GM19395 (cell line): ENCODE measurements at regions not wholly inside any gene's neighbourhood (a gene's known extent, or its start where the extent isn't known, plus 50 kb on each side); places are given as distances from the start of the nearest gene placed in this dataset.

Source experiments
- ATAC-seq: cut with Tn5 transposase; IDR thresholded peaks from one replicate; pipeline ENCODE4 v1.9.1; 2021; ENCODE audit warnings: mild to moderate bottlenecking, moderate library complexity; ENCODE audit not compliant: unreplicated experiment

GRCh38 chr14:65222440-65222858 lies 120.1 kb upstream of the MAX start:
- no peak for ATAC-seq

DNA sequence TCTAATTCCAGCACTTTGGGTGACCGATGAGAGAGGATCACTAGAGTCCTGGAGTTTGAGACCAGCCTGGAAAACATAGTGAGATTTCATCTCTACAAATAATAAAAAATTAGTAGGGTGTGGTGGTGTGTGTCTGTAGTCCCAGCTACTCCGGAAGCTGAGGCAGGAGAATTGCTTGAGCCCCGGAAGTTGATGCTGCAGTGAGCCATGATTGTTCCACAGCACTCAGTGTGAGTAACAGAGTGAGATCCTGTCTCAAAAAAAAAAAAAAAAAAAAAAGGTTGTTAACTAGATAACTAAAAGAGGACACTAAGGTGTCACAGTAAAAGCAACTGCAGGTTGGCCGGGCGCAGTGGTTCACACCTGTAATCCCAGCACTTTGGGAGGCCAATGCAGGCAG lies 121.3 kb upstream of the MAX start:
- ATAC-seq: no peak

DNA sequence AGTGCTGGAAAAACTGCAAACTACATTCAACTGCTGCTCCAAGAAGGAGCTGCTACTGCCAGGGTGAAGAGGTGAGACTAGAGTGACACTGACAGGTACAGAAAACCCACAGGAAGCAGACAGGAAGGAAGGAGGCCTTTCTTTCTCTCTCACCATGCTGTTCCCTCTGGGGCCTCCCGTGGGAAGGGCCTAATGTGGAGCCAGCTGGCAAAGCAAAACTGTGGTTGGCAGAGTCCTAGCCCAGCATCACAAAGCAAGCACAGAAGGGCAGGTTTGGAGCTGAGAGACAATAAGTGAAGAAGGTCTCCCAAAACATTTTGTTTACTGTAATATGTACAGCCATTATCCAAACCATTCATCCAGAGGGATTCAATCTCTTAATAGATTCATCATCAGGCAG lies 122.5 kb upstream of the MAX start:
- no peak for ATAC-seq

GRCh38 chr14:65225299-65226159 lies 123.2 kb upstream of the MAX start:
- ATAC-seq: no peak

DNA sequence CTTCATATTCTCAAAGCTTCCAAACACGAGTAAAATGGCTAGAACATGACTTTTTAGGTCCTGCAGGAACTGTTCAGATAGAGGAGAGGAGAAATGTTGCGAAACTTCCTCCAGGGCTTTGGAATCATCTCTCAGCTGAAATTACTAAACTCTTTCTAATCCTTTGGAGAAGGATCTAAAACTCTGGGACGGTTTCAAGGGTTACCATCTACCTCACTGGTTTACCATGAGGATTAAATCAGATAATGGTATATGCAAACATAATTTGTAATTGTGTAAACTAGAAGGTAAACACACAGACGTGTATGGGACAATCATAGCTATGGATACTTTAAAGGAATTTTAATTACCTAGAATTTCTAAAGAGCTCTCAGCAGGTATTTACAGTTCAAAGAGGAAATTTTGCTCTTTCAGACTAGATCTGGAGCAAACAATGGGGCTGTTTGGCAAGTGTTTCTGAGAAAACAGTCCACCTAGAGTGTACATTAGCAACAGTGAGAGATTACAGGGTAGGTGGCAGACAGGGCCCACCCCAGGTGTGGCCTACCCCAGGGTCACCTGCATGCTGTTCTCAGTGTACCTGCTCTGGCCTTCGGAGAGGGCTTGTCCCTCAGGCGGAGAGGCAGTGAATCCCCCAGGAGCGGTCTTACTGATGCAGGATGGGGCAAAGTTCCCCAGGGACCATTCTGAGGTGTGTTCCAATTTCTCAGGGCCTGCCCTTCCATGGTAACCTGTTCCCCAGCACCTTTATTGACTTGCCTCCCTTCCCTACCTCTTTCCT lies 124.7 kb upstream of the MAX start:
- no peak for ATAC-seq

GRCh38 chr14:65228436-65228835 lies 126.1 kb upstream of the MAX start:
- peak; percentile 93 for ATAC-seq

DNA sequence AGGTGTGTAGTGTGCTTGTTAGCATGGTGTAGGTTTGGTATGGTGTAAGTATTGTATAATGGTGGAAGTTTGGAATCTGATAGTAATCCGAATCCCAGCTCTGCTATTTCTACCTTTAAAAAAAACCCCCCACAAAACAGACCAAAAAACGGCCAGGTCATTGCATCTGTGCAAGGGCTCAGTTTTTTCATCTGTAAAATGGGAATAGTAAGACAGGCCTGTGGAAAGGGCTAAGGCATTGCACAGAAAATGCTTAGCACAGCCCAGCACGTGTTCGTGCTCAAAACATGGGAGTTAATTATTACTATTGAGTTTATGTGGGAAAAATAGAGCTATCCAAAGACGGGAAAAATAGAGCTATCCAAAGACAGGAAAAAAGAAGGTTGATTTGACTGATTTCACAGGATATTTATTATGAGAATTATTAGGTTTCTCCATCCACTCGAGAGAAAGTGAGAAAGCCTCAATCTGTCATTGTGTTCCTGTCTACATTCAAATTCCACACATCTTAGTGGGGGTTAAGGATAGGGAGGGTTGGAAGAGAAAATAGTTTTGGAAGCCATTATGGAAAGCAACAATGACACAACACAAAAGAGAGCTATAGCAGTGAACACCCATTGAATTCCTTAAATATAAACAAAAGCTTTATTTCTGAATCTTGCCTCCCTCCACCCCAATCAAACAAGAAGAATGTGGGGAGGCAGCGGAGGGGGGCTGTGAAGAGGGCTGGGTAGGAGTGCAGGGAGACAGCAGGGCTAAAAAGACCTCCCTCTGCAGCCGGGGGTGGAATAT lies 126.8 kb upstream of the MAX start:
- ATAC-seq: no peak

DNA sequence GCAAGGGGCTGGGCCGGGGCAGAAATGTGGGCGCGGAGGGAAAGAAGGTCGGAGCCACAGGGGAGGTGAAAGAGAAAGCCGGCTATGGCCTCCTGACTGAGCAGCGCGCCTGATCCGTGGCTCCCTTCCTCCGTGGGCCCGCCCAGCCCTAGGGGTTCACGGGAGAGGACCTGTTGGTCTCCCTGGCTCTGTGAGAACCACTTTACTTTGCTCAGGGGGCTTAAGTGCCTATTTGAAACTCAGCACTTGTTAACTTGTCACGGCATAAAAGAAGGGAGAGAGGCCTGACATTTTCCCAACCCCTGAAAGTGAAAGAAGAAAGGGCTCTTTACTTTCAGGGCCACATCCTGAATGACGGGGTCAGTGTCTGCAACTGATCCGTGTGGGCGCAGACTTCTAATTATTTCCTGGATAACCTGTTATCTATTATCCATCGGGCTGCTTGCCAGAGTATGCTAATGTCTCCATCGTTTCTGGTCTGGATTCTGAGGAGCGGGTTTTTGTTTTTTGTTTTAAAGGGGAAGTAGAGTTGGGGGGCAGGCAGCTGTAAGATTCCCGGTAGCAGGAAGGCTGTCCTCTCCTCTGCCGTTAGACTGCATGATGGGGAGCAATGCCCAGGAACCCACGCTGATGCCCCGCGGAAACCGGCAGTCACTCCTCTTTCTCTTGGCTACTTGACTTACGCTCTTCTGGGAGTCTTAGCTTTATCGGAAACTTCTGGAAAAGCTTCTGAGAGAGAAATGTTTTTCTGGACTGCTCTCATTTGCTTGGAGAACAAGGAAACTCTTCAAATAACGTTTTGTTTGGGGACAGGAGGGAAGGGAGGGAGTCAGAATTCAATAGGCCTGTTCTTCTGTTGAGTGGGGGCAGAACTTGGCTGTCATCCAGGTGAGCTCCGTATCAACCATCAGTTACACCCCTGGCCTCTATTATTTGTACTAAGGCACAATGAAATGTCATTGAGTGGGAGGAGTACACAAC lies 127.7 kb upstream of the MAX start:
- ATAC-seq: no peak

- ATAC-seq: no peak
These were observed 129.1 kb upstream of the MAX start for GRCh38 chr14:65231286-65231980.

- ATAC-seq: no peak
These were observed 132.5 kb upstream of the MAX start for GRCh38 chr14:65234752-65235361.

DNA sequence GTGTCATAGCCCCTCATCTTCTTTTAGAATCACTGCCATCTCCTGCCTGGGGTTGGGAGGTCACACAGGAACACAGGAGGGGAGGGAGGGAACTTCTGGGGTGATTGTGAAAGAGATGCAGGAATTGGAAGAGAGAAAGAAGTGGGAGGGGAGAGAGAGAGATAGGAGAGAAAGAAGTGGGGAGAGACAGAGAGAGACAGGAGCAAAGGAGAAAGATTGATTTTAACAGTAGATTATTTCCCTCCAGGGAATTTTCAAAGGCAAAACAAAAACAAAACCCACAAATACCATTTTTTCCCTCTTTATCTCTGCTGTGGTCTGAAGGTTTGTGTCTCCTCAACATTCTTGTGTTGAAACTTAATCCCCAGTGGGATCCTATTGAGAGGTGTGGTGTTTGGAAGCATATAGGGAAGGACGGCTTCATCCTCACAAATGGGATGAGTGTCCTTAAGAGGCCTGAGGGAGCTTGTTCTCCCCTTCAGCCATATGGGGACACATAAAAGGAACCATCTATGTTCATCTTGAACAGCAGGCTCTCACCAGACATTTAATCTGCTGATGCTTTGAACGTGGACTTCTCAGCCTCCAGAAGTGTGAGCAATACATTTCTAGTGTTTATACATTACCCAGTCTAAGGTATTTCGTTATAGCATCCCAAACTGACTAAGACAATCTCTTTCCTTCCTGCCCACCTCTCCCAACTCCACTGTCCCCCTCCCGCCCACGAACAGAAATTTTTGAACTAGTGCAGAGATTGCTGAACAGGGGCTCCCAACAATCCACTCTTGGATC lies 134.9 kb upstream of the MAX start:
- ATAC-seq: no peak

DNA sequence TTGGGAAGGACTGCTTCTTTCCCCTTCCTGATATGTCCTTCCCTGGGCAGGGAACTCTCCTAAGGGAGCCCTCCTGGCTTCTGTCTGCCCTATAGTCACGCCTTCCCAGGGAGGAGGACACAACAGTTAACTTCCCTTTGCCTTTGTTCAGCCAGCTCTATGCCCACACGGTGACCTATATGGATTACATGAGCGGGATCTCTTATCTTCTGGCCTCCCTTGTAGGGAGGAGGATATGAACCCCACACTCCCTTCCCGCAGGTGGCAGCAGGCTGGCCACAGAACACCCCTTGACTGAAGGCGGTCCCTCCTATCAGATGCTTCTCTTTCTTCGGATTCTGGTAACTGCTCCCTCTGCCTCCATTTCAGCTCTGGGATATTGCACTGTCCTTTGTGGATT lies 135.6 kb upstream of the MAX start:
- no peak for ATAC-seq

DNA sequence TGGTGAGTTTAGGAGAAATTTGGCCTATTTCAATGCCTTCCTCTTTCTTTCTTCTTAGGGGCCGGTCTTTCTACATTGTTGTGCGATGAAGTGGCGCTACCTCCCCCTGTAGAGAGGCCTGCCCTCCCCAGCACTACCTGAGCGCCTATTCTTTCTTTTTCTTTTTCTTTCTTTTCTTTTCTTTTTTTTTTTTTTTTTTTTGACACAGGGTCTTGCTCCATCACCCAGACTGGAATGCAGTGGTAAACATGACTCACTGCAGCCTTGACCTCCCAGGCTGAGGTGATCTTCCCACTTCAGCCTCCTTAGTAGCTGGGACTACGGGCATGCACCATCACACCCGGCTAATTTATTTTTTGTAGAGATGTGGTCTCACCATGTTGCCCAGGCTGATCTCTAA lies 136.1 kb upstream of the MAX start:
- no peak for ATAC-seq

DNA sequence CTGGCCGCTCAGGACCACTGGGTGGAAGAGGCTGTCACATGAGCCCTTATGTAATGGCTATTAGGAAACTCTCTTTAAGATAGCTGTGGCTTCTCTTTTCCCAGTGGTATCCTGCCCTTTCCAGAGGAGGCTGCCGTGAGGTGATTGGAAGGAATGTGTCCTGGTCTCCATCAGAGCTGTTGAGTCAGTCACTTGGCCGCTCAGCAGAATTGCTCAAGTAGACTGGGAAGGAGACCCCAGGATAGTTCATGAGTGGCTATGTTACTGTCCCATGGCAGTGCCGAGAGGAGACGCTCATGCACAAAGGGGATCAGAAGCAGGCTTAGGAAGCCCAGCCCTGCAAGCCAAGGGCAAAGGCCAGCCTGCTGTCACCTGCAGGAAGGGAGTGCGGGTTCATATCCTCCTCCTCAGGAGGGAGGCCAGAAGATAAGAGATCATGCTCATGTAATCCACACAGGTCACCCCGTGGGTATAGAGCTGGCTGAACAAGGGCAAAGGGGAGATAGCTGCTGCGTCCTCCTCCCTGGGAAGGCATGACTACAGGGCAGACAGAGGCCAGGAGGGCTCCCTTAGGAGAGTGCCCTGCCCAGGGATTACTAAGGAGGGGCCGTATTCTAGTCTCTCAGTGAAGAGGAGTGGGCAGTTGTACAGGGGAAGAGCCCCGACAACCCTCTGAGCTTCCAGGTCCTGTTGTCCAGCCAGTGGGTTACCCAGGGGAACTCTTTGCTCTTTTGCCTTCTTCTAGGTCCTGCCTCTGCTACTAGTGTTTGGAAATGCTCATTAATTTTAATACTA lies 137.0 kb upstream of the MAX start:
- ATAC-seq: no peak

DNA sequence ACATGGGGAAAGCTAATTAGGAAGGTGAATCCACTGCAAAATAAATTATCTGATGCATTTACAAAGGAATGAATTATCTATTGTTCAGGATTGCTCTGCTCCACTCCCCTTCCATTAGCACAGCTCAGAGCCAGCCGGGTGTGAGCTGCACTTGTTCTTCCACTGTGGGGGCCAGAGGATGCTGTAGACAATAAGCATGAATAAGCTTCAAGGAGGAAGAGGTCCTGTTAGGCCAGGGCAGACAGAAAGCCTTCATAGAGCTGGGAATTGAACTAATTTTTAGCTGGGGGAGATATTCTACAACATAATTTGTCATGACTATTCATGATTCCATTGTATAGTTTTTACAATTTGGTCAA lies 137.6 kb upstream of the MAX start:
- no peak for ATAC-seq

DNA sequence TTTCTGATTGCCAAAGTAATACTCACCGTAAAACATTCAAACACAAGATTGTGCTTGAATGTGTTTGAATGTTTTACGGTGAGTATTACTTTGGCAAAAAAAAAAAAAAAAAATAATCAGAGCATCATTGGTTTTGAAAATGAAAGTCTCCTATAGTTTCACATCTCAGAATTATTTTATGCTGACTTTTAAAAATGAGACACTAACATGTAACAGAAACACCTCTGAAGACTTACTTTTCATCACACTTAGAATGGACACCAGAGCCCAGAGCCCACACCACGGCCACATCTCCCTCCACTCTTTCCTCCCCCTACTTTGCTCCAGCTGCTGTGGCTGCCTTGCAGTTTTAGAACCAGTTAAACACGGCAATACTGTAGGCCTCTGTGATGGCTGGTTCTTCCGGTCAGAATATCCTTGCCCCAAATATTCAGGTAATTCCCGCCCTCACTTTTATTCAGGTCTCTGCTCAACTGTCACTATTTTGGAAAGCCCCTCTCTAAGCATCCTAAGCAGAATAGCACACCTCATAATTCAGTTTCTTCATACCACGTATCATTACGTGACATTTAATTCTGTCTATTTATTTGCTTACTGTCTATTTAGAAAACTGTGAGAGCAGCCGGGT lies 138.9 kb upstream of the MAX start:
- no peak for ATAC-seq

DNA sequence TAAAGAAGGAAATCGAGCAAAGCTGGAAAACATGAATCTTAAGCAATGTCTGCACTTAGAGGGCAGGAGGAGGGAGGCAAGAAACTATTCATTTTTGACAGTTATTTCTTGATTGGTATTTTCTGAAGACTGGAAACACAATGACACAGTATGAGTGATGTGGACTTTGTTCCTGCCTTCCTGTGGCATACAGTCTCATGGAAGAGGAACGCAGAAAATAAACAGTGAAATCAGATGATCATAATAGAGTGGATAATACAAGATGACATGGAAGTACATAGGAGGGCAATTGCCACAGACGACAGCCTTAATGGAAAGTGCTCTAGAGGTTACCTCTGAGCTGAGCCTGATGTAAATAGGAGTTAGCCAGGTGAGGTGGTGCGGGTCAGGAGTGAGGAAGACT lies 140.4 kb upstream of the MAX start:
- ATAC-seq: no peak
